Lower leg skin (tissue), 3 donors: ENCODE measurements at regions not wholly inside any gene's neighbourhood (a gene's known extent, or its start where the extent isn't known, plus 50 kb on each side); places are given as distances from the start of the nearest gene placed in this dataset.

Source experiments
- POLR2A ChIP-seq, 2 donors: fragments of 450-650 bp; IDR thresholded peaks; one replicate each; pipeline ENCODE4 v1.6.1; 2016 to 2017; ENCODE audit warnings: antibody characterized with exemption in 2 of 2, mild to moderate bottlenecking in 1 of 2, moderate library complexity in 1 of 2
- TF ChIP-seq, protein P1 (sequence below), 3 donors: fragments of 450-650 bp; IDR thresholded peaks; one replicate each; pipeline ENCODE4 v1.5.1; 2016; ENCODE audit warnings: antibody characterized with exemption in 3 of 3, mild to moderate bottlenecking in 3 of 3, moderate library complexity in 2 of 3

DNA sequence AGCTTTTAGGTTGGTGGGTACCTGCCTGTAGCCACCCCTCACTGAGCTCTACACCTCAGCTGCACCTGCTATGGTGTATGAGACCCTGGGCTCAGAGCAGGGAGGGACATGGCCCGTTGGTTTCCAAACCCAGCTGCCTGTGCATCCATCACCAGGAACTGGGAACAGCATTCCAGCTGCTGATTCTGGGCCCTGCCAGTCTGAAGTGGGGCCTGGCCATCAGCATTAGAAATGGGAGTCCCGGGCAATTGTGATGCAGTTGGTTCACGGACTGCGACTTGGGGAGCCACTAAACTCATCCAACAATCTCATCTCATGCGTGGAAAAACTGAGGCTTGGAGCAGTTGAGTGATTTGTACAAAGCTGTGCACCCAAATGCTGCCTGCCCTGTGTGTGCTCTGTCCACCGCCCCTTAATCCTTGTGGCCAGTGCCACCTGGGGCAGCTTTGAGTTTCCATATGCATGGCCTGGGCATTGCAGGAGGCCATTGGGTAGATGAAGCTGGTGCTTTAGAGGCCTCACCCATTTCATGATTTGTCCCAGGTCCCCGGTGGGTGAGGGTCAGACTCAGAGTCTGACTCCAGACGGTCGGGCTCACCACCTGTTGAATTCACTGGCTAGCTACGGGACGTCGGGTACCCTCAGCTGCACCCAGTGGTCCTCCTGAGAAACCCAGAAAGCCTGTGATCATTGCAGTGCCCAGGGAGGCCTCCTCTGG, 109.0 kb upstream of the SHH start:
- TF ChIP-seq, protein P1, sequence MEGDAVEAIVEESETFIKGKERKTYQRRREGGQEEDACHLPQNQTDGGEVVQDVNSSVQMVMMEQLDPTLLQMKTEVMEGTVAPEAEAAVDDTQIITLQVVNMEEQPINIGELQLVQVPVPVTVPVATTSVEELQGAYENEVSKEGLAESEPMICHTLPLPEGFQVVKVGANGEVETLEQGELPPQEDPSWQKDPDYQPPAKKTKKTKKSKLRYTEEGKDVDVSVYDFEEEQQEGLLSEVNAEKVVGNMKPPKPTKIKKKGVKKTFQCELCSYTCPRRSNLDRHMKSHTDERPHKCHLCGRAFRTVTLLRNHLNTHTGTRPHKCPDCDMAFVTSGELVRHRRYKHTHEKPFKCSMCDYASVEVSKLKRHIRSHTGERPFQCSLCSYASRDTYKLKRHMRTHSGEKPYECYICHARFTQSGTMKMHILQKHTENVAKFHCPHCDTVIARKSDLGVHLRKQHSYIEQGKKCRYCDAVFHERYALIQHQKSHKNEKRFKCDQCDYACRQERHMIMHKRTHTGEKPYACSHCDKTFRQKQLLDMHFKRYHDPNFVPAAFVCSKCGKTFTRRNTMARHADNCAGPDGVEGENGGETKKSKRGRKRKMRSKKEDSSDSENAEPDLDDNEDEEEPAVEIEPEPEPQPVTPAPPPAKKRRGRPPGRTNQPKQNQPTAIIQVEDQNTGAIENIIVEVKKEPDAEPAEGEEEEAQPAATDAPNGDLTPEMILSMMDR (IDR thresholded peaks at IDR 0.05): no peak
- no peak for TF ChIP-seq POLR2A (IDR thresholded peaks at IDR 0.05)
